GM21390 (cell line): ENCODE measurements at regions not wholly inside any gene's neighbourhood (a gene's known extent, or its start where the extent isn't known, plus 50 kb on each side); places are given as distances from the start of the nearest gene placed in this dataset.

ENCODE experiments used
- ATAC-seq: cut with Tn5 transposase; IDR thresholded peaks from one replicate; pipeline ENCODE4 v1.9.1; 2021; ENCODE audit not compliant: unreplicated experiment

DNA sequence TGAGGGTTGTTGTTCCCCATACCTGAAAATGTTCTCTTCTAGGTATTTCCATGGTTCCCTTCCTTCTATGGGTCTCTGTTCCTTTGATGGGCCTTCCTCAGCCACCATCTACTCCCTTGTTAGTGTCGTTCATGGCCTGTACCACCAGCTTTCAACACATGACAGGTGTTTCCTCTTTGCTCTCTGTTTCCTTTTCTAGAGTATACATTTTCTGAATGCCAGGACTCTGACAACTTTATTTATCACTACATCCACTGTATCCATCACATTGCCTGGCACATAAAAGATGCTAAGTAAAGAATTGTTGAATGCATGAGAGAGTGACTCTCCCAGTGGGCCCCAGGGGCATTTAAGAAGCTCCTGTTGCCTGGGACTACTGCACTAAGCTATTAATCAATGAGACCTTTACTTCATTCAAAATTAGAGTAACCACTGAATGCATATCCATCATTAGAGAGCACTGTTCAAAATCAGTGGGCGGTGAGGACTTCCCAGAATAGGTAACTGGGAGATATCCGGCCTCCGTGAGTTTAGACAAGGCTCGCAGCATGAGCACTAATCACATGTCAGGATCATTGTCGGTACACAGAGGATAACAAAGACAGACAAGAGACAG is 255.0 kb downstream of the CBLN1 start:
- no peak for ATAC-seq

DNA sequence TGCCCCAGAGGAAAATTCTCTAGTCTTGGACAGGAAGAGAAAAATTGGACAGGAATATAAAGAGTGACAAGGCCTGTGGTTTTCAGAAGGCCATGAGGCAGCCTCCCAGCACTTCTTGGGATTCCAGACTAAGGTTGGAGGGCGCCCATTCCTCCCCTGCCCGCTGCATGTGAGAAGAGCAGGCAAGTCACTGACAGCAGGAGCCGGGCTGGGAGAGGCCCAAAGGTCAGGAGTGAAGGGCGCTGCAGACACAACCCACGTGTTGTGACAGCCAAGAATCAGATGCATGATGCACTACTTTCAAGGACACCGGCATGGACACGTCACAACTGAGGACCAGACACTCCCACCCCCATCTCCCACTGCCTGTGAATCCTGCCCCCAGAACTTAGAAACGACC is 256.7 kb downstream of the CBLN1 start:
- no peak for ATAC-seq

DNA sequence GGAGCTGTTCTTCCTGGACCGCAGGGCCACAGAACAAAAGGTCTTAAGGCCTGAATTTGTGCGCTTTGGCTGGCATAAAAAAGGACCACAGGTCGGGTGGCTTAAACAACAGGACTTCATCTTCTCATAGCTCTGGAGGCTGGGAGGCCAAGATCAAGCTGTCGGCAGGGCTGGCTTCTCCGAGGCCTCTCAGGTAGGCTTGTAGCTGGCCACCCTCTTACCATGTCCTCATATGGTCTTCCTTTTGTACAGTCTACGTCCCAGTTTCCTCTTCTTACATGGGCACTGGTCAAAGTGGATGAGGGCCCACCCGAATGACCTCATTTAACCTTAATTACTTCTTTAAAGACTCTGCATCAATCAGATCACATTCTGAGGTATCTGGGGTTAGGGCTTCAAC is 257.6 kb downstream of the CBLN1 start:
- ATAC-seq, result no peak

DNA sequence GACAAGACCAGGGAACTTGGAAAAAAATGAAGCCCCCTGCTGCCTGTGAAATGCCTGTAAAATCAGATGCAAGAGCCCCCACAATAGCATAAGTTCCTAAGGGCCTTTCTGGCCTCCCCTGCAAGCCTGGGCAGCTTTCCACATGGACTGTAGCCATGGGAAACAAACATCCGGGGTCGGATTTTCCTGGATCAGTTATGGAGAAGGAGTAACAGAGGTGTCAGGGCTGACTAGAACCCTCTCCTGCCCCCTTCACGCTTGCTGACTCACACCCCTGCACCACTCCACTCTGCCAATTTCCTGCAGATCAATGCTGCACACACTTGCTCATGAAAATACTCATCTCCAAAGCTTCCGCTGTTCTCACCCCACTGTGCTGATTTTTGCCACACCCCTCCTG is 258.6 kb downstream of the CBLN1 start:
- ATAC-seq, result no peak

DNA sequence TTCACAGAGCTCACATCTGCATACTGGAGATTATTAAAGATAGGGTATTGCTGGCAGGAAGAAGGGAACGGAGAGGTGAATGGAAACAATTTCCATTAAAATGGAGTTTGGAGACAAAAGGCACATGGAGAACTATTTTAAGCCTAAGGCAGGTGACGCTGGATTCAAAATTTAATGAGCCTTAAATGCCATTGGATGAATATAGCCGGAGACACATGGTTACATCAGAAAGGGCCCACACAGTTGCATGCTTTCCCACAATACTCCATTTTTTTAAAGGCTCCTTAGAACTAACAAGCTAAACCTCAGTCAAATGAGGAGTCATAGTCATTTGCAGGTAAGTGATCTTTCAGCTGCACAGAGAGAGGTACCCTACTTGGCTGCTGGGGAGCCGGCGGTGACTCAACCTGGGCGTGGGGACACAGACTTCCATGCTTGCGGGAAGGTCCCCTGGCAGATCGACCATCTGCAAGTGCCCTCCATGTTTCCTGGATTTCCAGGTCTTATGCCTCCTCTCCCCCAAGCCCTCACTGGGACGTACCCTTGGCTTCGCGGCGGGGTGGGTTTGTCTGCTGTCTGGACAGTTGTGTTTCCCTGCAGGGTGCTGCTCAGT is 259.2 kb downstream of the CBLN1 start:
- ATAC-seq, result no peak

DNA sequence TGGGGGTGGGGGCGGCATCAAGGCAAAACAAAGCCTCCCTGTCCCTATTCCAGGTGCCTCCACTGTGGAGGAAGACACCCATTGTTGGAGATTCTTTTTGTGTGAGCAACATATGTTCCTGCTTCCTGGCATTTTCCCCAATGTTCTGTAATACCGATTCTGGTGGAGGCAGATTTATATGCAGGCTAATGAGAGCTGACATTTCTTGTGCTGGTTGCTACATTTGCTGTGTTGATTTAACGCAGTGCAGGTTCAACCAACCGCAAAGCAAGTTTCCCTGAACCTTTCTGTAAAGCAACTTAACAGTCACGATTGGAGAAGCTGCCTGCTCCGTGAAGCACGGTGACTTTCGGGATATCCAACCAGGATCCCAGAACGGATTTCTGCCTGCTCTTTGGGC is 260.5 kb downstream of the CBLN1 start:
- ATAC-seq, result no peak

DNA sequence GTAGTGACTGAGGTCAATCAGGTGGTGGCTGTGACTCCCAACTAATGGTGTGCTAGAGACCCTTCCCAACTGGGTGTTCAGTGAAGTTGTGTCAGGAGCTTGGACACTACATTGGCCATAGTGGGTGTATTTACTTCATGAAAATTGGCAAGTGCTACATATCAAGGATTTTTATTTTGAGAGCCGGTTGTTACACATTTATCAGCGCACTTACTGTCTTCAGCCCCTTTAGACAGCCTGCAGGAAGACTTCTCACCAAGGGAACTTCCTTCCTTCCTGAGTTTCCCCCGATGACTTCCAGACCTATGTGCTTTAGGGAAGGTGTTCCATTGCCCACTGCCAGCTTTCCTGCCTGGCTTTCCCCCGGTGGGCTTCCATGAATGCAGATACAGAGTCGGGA is 261.2 kb downstream of the CBLN1 start:
- ATAC-seq, result no peak

DNA sequence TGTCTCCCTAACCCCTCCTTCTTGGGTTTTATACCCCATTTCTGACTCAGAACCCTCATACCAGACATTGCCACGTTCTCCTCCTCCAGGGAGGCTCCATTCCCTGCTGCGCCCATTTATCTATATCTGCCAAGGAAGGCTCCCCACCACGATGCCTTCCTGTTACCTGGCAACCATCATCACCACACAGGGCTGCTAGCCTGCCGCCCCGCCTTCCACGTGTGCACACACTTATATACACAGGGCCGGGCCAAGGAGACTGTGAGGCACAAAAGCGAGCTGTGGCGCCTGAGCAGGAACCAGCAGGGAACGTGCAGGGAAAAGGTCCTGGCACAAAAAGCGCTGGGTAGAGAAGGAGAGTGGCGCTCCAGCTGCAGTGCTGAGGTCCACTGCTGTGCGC is 261.8 kb downstream of the CBLN1 start:
- no peak for ATAC-seq

DNA sequence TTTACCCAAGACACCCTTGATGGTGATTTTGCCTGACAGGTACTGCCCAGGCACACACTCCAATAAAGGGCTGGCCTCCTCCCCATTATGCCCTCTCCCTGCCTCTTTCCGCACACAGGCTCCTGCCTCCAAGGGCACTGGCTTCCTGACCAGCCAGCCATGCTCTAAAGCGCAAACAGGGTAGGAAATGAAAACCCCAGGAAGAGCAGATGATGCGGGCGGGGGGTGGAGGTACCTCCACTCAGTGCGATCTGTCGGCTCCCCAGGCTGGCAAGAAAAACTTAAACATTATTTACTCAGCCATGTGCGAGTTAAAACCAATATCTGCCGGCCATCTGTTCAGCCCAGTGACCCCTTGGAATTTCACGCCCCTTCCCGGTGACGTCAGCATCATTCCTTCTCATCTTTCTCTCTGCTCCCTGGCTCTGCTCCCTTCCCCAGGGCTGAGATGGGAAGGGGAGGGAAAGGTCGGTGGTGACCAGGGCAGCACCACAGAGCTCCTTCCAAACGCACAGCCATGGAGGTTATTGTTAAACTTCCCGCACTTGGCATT is 262.5 kb downstream of the CBLN1 start:
- no peak for ATAC-seq

DNA sequence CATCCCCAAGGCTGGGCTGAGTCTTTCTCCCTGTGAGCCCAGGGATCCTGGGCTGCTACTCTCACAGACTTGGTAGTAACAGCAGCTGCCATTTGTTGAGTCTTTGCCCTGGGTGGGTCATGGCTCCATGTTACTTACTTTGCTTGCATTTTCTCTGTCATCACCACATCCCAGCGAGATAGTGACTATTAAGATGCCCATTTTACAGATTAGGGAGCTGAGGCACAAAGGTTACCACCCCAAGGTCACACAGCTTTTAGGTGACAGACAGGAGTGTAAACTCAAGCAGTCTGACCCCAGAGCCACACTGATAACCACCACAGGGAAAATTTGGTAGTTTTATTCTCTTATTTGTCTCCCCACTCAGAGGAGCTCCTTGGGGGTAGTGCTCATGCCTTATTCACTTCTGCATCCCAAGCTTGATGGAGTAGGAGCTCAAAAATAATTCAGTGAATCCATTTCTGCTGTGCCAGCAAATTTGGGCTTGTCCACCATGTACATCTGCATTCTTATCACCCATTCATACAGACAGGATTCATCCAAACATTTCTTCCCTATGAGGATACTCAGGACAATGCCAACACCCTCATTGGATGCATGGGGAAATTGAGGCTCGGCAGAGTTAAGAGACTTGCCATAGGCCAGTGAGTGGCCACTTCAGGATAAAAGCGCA is 263.2 kb downstream of the CBLN1 start:
- ATAC-seq, result no peak

DNA sequence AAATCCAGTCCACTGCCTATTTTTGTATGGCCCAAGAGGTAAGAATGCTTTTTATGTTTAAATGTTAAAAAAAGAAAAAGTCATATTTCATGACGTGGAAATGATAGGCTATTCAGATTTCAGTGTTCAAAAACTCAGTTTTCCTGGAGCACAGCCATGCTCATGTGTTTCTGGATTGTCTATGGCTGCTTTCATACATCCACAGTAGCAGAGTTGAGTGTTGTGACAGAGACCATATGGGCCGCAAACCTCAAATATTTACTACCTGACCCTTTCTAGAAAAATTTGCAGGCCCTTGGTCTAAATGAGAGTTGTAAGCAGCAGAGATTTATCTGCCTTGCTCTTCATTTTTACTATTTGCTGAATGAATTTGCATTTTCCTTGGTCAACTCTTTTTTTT is 264.1 kb downstream of the CBLN1 start:
- ATAC-seq, result no peak

DNA sequence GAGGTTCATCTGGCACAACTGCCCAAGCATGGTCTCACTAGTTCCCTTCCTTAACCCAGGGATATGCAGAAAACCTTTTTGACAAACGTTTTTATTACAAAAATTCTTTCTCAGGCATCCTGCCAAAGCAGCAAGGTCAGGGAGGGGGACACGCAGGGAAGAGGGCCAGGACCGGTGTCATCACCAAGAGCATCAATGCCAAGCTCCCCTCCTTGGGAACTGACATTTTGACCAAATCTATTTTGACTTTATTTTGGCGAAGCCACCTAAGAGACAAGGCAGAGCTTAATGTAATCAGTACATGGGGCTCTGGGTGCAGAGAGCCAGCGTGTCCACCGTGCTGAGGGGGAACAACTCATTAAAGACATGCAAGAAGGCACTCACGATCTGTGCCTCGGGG is 265.2 kb downstream of the CBLN1 start:
- ATAC-seq, result no peak

DNA sequence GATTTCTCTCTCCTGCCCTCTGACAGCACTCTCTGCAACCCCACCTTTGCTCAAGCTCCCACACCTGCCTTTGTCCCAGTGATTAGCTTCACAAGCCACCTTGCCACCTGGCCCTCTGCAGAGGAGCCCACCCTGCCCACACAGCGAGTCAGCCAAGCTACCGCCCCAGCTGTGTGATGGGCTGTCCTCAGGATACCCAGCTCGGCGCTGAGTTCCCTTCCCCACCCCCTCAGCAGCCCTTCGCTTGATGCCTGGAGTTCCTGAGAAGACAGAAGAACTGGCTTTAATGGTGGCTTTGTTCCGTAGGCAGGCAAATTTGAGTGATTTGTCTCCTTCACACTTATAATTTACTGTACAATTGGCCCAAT is 266.4 kb downstream of the CBLN1 start:
- no peak for ATAC-seq

DNA sequence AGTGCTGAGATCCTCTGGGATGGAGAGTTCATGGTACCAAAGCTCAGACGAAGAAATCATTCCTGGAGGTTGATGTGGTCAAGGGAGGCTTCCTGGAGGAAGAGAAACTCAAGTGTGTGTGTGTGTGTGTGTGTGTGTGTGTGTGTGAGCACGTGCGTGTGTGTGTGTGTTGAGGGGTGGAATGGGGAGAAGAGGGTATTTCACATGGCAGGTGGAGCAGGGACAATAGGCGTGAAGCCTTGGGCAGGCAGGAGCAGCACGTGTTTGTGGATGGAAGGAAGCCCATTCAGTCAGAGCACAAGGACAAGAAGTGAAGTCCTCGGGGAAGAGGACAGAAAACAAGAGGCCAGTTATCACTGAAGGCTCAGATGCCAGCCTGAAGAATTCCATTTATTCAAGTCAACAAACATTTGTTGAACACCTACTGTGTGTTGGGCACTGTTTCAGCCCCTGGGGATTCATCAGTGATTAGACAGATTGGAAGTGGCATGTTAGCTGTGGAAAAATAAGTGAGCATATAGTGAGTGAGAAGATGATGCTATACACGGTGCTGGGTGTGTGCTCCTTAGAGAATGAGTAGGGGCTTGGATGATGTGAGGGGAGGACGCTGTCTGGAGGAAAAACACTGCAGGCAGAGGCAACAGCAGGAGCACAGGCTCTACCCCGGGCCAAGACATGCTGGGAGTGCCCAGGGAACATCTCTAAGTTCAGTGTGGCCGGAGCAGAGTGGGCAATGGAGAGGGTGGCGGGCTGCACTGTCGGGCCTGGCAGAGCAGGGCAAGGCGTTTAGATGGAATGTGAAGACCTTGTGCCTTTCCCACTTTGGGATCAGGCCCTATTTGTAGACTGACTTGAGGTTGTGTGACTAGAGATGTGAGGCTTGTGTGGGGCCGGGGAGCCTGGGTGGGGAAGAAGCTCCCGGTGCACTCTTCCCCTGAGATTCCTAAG is 267.1 kb downstream of the CBLN1 start:
- no peak for ATAC-seq

DNA sequence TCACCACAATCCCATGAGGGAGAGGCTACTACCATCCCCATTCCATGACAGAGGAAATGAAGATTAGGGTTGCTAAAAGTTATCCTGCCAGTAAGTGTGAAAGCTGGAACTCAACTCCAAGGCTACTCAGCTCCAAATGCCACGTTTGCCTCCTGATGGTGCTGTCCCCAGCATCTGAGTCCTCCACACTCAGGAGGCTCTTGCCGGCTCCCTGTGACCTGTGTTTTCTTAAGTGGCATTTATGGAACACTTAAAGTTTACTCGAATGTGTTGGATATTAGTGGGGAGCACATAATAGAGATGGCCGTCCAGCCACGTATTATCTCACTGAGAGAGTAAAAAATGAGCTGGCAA is 267.9 kb downstream of the CBLN1 start:
- ATAC-seq, result no peak

DNA sequence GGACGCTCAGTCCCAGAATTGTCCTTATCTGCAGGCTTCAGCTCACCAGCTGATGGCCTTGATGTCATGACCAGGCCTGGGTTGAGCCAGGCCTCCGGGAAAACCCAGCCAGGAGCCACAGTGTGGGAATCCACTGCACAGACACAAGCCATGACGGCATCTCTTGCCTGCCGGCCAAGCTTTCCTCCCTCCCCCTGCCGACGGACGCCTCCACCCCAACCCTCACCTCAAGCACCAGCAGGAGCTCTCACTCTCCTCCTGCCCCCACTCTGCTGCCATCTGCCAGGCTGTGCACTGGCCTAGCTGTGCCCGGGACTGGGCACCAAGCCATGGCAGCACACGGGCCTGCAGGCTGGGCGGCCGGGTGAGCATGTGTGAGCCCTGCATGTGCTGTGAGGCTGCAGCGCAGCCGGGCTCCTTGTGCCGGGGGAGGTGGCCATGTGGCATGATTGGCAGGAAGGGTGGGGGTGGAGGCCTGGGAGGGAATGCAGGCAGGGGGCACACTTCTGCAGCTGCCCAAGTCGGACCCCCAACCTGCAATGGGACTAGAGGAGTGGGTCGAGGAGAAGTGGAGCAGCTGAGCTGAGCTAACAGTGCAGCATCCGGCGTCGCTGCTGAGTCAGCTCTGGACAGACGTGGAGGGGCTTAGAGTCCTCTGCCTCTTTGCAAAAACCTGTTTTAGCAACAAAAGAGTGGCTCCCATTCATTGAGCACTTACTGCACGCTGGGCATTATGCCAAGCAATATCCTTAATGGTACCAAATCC is 268.5 kb downstream of the CBLN1 start:
- no peak for ATAC-seq

DNA sequence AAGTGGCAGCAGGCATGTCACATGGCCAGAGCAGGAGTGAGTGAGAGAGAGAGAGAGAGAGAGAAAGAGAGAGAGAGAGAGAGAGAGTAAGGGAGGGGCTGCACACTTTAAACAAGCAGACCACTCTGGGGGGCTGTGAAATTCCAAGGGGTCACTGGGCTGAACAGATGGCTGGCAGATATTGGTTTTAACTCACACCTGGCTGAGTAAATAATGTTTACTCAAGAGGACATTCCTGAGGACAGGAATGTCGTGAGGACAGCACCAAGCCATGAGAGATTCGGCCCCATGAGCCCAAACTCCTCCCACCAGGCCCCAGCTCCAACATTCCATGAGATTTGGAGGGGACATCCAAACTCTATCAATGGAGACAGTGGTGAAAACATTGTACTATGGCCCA is 269.7 kb downstream of the CBLN1 start:
- ATAC-seq, result no peak

DNA sequence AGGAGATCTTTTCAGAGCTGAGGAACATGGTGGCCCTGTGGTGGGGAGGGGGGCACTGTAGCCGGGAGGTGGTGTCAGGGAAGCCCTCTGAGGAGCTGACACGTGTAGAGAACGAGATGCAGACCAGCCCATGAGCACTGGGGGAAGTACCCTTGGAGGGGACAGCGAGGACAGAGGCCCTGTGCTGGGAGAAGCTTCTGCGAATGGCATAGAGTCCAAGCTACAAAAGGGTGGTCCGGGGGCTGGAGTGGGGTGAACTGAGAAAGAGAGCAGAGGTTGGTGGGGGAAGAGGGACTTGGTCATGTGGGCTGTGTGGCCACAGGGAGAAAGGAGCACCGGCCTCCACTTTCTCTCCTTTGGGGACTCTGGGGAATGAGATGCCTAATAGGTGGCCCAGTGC is 270.8 kb downstream of the CBLN1 start:
- no peak for ATAC-seq

DNA sequence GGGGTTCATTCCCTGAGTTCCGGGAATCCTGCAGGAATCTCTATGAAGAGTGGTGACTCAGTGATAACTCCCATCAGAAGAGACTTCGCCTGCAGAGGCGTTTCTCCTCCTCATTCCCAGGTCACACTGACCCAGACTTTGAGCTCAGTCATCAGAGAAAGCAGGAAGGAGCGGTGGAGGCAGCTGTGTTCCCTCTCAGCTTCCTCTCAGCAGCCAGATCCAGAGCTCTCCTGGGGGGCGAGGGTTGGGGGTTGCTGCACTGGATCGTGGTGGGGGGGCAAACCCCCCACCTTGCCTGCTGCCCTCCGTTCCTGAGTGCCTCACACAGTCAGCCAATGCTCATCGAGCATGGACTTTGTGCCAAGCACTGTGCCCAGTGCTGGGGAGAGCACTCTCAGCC is 271.2 kb downstream of the CBLN1 start:
- ATAC-seq, result no peak

DNA sequence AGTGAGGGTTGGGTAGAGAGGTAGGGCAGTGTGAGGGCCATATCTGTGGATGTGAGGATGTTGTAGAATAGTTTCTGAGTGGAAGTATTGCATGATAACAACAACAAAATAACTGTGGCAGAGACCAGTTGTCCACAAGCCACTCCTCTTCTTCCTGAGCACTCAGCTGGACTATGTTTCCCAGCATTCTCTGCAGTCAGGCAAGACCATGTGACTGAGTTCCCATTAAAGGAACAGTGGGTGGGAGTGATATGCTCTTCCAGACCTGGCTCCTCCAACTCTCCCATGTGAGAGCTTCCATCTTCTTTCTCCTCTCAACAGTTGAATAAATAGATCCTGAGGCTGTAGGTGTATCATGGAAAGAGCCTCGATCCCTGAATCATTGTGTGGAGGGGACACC is 272.4 kb downstream of the CBLN1 start:
- ATAC-seq, result no peak

DNA sequence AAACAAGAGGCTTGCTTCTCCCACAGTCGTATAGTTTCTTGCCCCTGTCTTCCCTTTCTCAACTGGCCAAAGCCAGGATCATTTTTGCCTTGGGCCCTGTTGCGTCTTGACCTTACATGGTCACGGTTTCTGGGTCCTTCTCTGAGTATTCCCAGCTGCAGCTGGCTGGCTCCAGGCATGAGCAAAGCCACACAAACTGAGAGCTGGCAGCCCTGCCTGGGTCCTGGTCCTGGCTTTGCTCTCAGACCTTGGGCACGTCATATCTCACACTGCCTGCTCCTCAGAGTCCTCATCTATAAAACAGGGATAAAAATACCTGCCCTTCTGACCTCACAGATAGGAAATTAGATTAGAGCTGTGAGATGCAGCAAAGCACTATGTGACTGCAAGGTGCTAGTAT is 277.6 kb downstream of the CBLN1 start:
- no peak for ATAC-seq
